Endothelial cell of umbilical vein (primary cell): ENCODE measurements at regions not wholly inside any gene's neighbourhood (a gene's known extent, or its start where the extent isn't known, plus 50 kb on each side); places are given as distances from the start of the nearest gene placed in this dataset.

Source experiments
- BruUV-seq: library from RNA; stranded (reverse); fragments of 400-500 nt; replicated peaks from 2 replicates; lab custom pipeline; 2021; lab: Mats Ljungman, UMichigan
- CTCF ChIA-PET: fragments of 300-600, 350-600 bp; sonication (Branson Sonifier 250); formaldehyde crosslinking; loops from one replicate; lab custom pipeline; 2021; ENCODE audit warnings: antibody characterized with exemption, inconsistent platforms; lab: Charles Lee
- POLR2A ChIA-PET: fragments of 300-600, 350-600 bp; sonication (Branson Sonifier 250); formaldehyde crosslinking; loops from one replicate; lab custom pipeline; 2021; ENCODE audit warnings: antibody characterized with exemption, inconsistent platforms; lab: Charles Lee
- DNase-seq: peaks from one replicate; pipeline ENCODE4 v3.0.0-alpha.2; 2011; ENCODE audit warnings: low read depth, low spot score
- FAIRE-seq: peaks from 2 replicates; lab custom pipeline; 2011; peaks lifted over from hg19 to GRCh38; lab: Jason Lieb, UNC
- H2AFZ ChIP-seq: 2 replicates; pipeline ENCODE4 v1.6.0; 2012; ENCODE audit warnings: low read depth, low read length, control low read depth, inconsistent platforms
- H3K27ac ChIP-seq: 2 replicates; pipeline ENCODE4 v1.5.1; 2011; ENCODE audit warnings: low read depth, mild to moderate bottlenecking, control low read depth, low read length, moderate library complexity; ENCODE audit not compliant: insufficient read depth
- H3K27me3 ChIP-seq, 2 experiments: 2 replicates each; pipeline versions ENCODE4 v1.6.0 to v1.6.1; 2011; ENCODE audit warnings: low read length in 2 of 2, mixed read lengths in 1 of 2; ENCODE audit not compliant: control insufficient read depth in 2 of 2, insufficient read depth in 2 of 2
- H3K36me3 ChIP-seq, 2 experiments: 2 replicates in 1 of 2; 3 replicates in 1 of 2; pipeline ENCODE4 v1.5.1; 2011; ENCODE audit warnings: low read length in 2 of 2, mild to moderate bottlenecking in 1 of 2, moderate library complexity in 1 of 2; ENCODE audit not compliant: control insufficient read depth in 2 of 2, insufficient read depth in 2 of 2; ENCODE audit errors: extremely low read depth in 1 of 2
- H3K4me1 ChIP-seq: 3 replicates; pipeline ENCODE4 v1.5.1; 2011; ENCODE audit warnings: mild to moderate bottlenecking, low read length; ENCODE audit not compliant: control insufficient read depth, insufficient read depth; ENCODE audit errors: extremely low read depth
- H3K4me2 ChIP-seq: 2 replicates; pipeline ENCODE4 v1.6.1; 2011; ENCODE audit warnings: low read length, control low read depth, mixed read lengths; ENCODE audit not compliant: insufficient read depth
- H3K4me3 ChIP-seq, 3 experiments: fragments of 200-600 bp in 1 of 3; sonication (generic), shearing (Covaris generic) in 1 of 3; replicated peaks in 1 of 3; 2 replicates each; pipeline ENCODE4 v1.5.1; 2011 to 2016; ENCODE audit warnings: control low read depth in 3 of 3, low read length in 3 of 3, mild to moderate bottlenecking in 2 of 3, inconsistent platforms in 1 of 3, low read depth in 1 of 3, moderate library complexity in 1 of 3; ENCODE audit not compliant: insufficient read depth in 1 of 3
- H3K79me2 ChIP-seq: 2 replicates; pipeline ENCODE4 v1.6.0; 2012; ENCODE audit warnings: low read length, inconsistent platforms; ENCODE audit not compliant: control insufficient read depth, insufficient read depth
- H3K9ac ChIP-seq: replicated peaks from 2 replicates; pipeline ENCODE3; 2011; ENCODE audit warnings: low read length, control low read depth; ENCODE audit not compliant: insufficient read depth; ENCODE audit errors: extremely low read depth
- H3K9me1 ChIP-seq: replicated peaks from 3 replicates; pipeline ENCODE4 v1.6.0; 2011; ENCODE audit warnings: mild to moderate bottlenecking, low read length; ENCODE audit not compliant: control insufficient read depth, insufficient read depth; ENCODE audit errors: extremely low read depth
- H3K9me3 ChIP-seq: replicated peaks from 2 replicates; pipeline ENCODE4 v1.5.1; 2012; ENCODE audit warnings: low read length, inconsistent platforms; ENCODE audit not compliant: control insufficient read depth, insufficient read depth
- H4K20me1 ChIP-seq: replicated peaks from 2 replicates; pipeline ENCODE3; 2011; ENCODE audit warnings: mild to moderate bottlenecking, low read length; ENCODE audit not compliant: control insufficient read depth, insufficient read depth; ENCODE audit errors: extremely low read depth
- CTCF ChIP-seq, 2 donors: IDR thresholded peaks; 1 replicate in 1 of 2; 2 replicates in 1 of 2; pipeline ENCODE4 v1.5.1; 2011; ENCODE audit warnings: low read length in 2 of 2, mild to moderate bottlenecking in 2 of 2, moderate library complexity in 2 of 2, control low read depth in 1 of 2, inconsistent platforms in 1 of 2, low read depth in 1 of 2; ENCODE audit not compliant: insufficient read depth in 1 of 2; ENCODE audit errors: extremely low read depth in 1 of 2
- EZH2 ChIP-seq: IDR thresholded peaks from 2 replicates; pipeline ENCODE4 v1.6.1; 2012; ENCODE audit warnings: borderline replicate concordance, low read depth, mild to moderate bottlenecking, moderate library complexity, low read length, inconsistent platforms; ENCODE audit not compliant: severe bottlenecking
- FOS ChIP-seq: IDR thresholded peaks from 2 replicates; pipeline ENCODE4 v1.6.1; 2011; ENCODE audit warnings: mild to moderate bottlenecking, low read length, moderate library complexity, borderline replicate concordance; ENCODE audit not compliant: insufficient read depth
- GATA2 ChIP-seq: IDR thresholded peaks from 2 replicates; pipeline ENCODE4 v1.7.0; 2011; ENCODE audit warnings: low read depth, mild to moderate bottlenecking, moderate library complexity, mixed read lengths, low read length; ENCODE audit not compliant: insufficient read length, insufficient read depth
- JUN ChIP-seq: IDR thresholded peaks from 2 replicates; pipeline ENCODE4 v1.6.1; 2011; ENCODE audit warnings: borderline replicate concordance, low read depth; ENCODE audit not compliant: insufficient read length, insufficient read depth
- MAX ChIP-seq: IDR thresholded peaks from 2 replicates; pipeline ENCODE4 v1.6.1; 2011; ENCODE audit not compliant: insufficient read depth, insufficient read length
- MYC ChIP-seq: IDR thresholded peaks from one replicate; pipeline ENCODE4 v1.6.1; 2011; ENCODE audit warnings: mild to moderate bottlenecking, low read depth, low read length
- POLR2A ChIP-seq: IDR thresholded peaks from 2 replicates; pipeline ENCODE4 v1.6.1; 2012; ENCODE audit warnings: low read depth, mild to moderate bottlenecking, control low read depth, low read length
- POLR2AphosphoS5 ChIP-seq: IDR thresholded peaks from 2 replicates; pipeline ENCODE4 v1.6.1; 2012; ENCODE audit warnings: low read depth, mild to moderate bottlenecking, control low read depth, low read length, moderate library complexity; ENCODE audit not compliant: insufficient read depth
- dilution Hi-C: fragments of 300-500 bp; cut with MboI; formaldehyde crosslinking; loops from one replicate; pipeline ENCODE4 v1.15.0; 2019; ENCODE audit warnings: low sequenced_read_pairs; ENCODE audit not compliant: extremely low pct_ligation_motif_present
- intact Hi-C: fragments of 100-400 bp; cut with micrococcal nuclease; formaldehyde crosslinking; loops from one replicate; pipeline ENCODE4 v1.10.0; 2022

GRCh38 chr1:114037631-114037890 lies 58.3 kb downstream of the OLFML3 start:
- no peak overlapping the region for H3K27ac ChIP-seq
- H3K4me3 ChIP-seq: no peak overlapping the region
- CTCF ChIA-PET: no interaction called here
- H4K20me1 ChIP-seq: no peaks in the 10 kb centered on the region
- no peaks in the 10 kb centered on the region for H3K9me3 ChIP-seq
- no peak overlapping the region for H3K9ac ChIP-seq
- no TSS peak for BruUV-seq
- H2AFZ ChIP-seq: no peak overlapping the region
- POLR2A ChIA-PET: no interaction called here
- DNase-seq: no peak
- H3K27me3 ChIP-seq: no peaks in the 10 kb centered on the region
- H3K9me1 ChIP-seq: no peaks in the 10 kb centered on the region
- TF ChIP-seq EZH2: no peak
- TF ChIP-seq FOS: no peak
- no peak for TF ChIP-seq MYC
- no peak for TF ChIP-seq POLR2A
- TF ChIP-seq POLR2AphosphoS5: no peak
- TF ChIP-seq CTCF (IDR thresholded peaks at IDR 0.05; ENCODE audit: extremely low read depth in 1 of 2, insufficient read depth in 1 of 2, low read depth in 1 of 2, low read length in 2 of 2): no peak
- no peak for TF ChIP-seq MAX
- no peak for TF ChIP-seq JUN
- TF ChIP-seq GATA2: no peak
- intact Hi-C loops: no loop called here
- H3K79me2 ChIP-seq: no peaks in the 10 kb centered on the region
- dilution Hi-C loops: no loop called here
- no peak for FAIRE-seq
- no peaks in the 10 kb centered on the region for H3K4me1 ChIP-seq
- H3K4me2 ChIP-seq: no peak overlapping the region
- H3K36me3 ChIP-seq: no peaks in the 10 kb centered on the region
